CD4-positive, alpha-beta T cell (primary cell): ENCODE measurements at regions not wholly inside any gene's neighbourhood (a gene's known extent, or its start where the extent isn't known, plus 50 kb on each side); places are given as distances from the start of the nearest gene placed in this dataset.

Source experiments
- ATAC-seq: fragments of 200-7000 bp; cut with Tn5 transposase; one replicate; pipeline ENCODE4 v1.10.0; 2022; ENCODE audit warnings: mild to moderate bottlenecking; ENCODE audit not compliant: poor library complexity
- CTCF ChIA-PET: fragments of 350-600 bp; sonication (Branson Sonifier 250); formaldehyde crosslinking; loops from one replicate; lab custom pipeline; 2021; ENCODE audit warnings: antibody characterized with exemption, inconsistent platforms; lab: Charles Lee
- POLR2A ChIA-PET: fragments of 350-600 bp; sonication (Branson Sonifier 250); formaldehyde crosslinking; loops from one replicate; lab custom pipeline; 2021; ENCODE audit warnings: antibody characterized with exemption, inconsistent platforms; lab: Charles Lee
- DNase-seq, 14 experiments: peaks; one replicate each; pipeline ENCODE4 v3.0.0-alpha.2; 2013 to 2020; ENCODE audit warnings: mixed read lengths in 2 of 14
- H3K27ac ChIP-seq, 2 donors: one replicate each; pipeline versions ENCODE4 v1.5.1 to v1.7.0; 2013; ENCODE audit warnings: low read length in 2 of 2, low read depth in 1 of 2, mild to moderate bottlenecking in 1 of 2
- H3K27me3 ChIP-seq, 2 experiments: 1 replicate in 1 of 2; 2 replicates in 1 of 2; pipeline versions ENCODE4 v1.6.1 to v1.7.0; 2013; ENCODE audit warnings: low read length in 2 of 2, control low read depth in 1 of 2, mild to moderate bottlenecking in 1 of 2, moderate library complexity in 1 of 2; ENCODE audit not compliant: insufficient read depth in 2 of 2, control insufficient read depth in 1 of 2
- H3K36me3 ChIP-seq: one replicate; pipeline ENCODE4 v1.6.1; 2013; ENCODE audit warnings: low read length, control low read depth; ENCODE audit not compliant: insufficient read depth
- H3K4me1 ChIP-seq: one replicate; pipeline ENCODE4 v1.6.1; 2013; ENCODE audit warnings: low read length, control low read depth; ENCODE audit not compliant: insufficient read depth
- H3K4me3 ChIP-seq: one replicate; pipeline ENCODE4 v1.5.1; 2013; ENCODE audit warnings: mild to moderate bottlenecking, low read length, moderate library complexity
- H3K9me3 ChIP-seq, 2 experiments: 1 replicate in 1 of 2; 2 replicates in 1 of 2; pipeline versions ENCODE4 v1.6.1 to v1.7.0; 2013; ENCODE audit warnings: low read length in 2 of 2, mild to moderate bottlenecking in 2 of 2, control low read depth in 1 of 2, moderate library complexity in 1 of 2; ENCODE audit not compliant: control insufficient read depth in 1 of 2, insufficient read depth in 1 of 2
- H3K27ac Mint-ChIP-seq: one replicate; pipeline ENCODE4 v1.8.0; 2020; ENCODE audit warnings: mixed read lengths
- H3K27me3 Mint-ChIP-seq: one replicate; pipeline ENCODE4 v1.8.0; 2021; ENCODE audit warnings: mixed read lengths
- H3K36me3 Mint-ChIP-seq: one replicate; pipeline ENCODE4 v1.8.0; 2021; ENCODE audit warnings: low read depth, mixed read lengths
- H3K4me1 Mint-ChIP-seq: one replicate; pipeline ENCODE4 v1.8.0; 2021; ENCODE audit warnings: low read depth, mixed read lengths
- H3K4me3 Mint-ChIP-seq: one replicate; pipeline ENCODE4 v1.8.0; 2020; ENCODE audit warnings: mild to moderate bottlenecking, mixed read lengths
- H3K9me3 Mint-ChIP-seq: one replicate; pipeline ENCODE4 v1.8.0; 2020; ENCODE audit warnings: mixed read lengths
- CTCF ChIP-seq: fragments of 200-600 bp; IDR thresholded peaks from one replicate; pipeline ENCODE4 v1.8.0; 2022; ENCODE audit warnings: antibody characterized with exemption, mild to moderate bottlenecking
- intact Hi-C, 2 experiments: fragments of 100-400 bp; cut with DNase I in 1 of 2; cut with micrococcal nuclease in 1 of 2; formaldehyde crosslinking; loops; one replicate each; pipeline versions ENCODE4 v1.15.1 to v1.9.0; 2023 to 2025; cut with DNase I, micrococcal nuclease

DNA sequence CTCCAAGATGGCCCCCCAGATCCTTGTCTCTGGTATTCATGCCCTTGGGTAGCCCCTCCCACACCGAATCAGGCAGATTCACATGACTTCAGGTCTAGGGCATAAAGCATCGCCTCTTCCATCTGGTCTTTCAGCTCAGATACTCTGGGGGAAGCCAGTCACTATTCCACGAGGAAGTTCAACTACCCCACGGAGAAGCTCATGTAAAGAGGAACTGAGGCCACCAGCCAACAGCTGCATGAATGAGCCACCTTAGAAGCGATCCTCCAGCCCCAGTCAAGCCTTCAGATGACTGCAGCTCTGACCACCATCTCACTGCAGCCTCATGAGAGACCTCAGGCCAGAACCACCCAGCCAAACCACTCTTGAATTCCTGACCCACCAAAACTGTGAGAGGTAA is 54.1 kb downstream of the SOCS3 start:
- intact Hi-C loops: no loop called here
- ATAC-seq: no peak
- Mint-ChIP-seq H3K4me1 (peaks cover 7% of the 10 kb centered on the region), H3K27me3 (no peaks in the 10 kb centered on the region), H3K27ac (no peak overlapping the region), H3K4me3 (no peak overlapping the region), H3K9me3 (no peaks in the 10 kb centered on the region), H3K36me3 (no peaks in the 10 kb centered on the region)
- no peak for DNase-seq
- Histone ChIP-seq H3K4me1 (peaks cover 8% of the 10 kb centered on the region), H3K9me3 (peaks cover 8 to 9% of the 10 kb centered on the region in 2 experiments), H3K27me3 (no peaks in the 10 kb centered on the region), H3K4me3 (no peak overlapping the region), H3K36me3 (no peaks in the 10 kb centered on the region), H3K27ac (no peak overlapping the region)
- CTCF ChIA-PET: interaction anchor here (0.8 kb wide), 1 partner anchor 11 kb away, joined by 3 read pairs; no protein-coding TSS in a partner anchor
- POLR2A ChIA-PET: no interaction called here
- no peak for TF ChIP-seq CTCF

DNA sequence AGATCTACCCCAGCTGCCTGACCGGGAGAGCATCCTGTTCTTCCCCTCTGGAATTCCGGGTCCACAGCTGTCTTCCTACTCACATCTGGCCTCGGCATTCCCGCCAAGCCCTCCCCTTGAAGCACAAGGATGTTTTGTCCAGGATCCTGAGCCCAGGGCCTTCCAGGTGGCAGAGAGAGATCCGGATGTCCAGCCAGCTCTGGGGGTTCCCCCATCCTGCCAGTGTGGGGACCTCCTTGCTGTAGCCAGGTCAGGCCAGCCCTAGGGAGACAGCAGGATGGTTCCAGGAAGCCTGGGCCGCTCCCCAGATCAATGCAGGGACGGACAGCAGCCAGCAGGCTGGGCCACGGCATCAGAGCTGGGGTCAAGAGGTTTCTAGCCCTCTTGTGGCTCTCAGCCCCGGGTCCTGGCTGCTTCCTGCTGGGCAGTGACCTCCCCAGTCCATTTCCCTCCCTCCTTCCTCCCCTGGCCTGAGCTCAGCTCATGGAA is 55.3 kb downstream of the SOCS3 start:
- ChIA-PET CTCF (no interaction called here), POLR2A (interaction anchor here (0.8 kb wide), 1 partner anchor 10 kb away, joined by 3 read pairs; no protein-coding TSS in a partner anchor)
- Mint-ChIP-seq H3K9me3 (no peaks in the 10 kb centered on the region), H3K27ac (no peak overlapping the region), H3K4me3 (no peak overlapping the region), H3K27me3 (no peaks in the 10 kb centered on the region), H3K4me1 (peaks cover 10% of the 10 kb centered on the region), H3K36me3 (no peaks in the 10 kb centered on the region)
- H3K27me3 ChIP-seq: no peaks in the 10 kb centered on the region
- H3K9me3 ChIP-seq: peaks cover 8 to 9% of the 10 kb centered on the region in 2 experiments
- ATAC-seq (no peak), DNase-seq (no peak)
- intact Hi-C loops: no loop called here
- TF ChIP-seq CTCF: no peak
- no peak overlapping the region for H3K4me3 ChIP-seq
- peaks cover 13% of the 10 kb centered on the region for H3K4me1 ChIP-seq
- H3K27ac ChIP-seq: no peak overlapping the region
- no peaks in the 10 kb centered on the region for H3K36me3 ChIP-seq

- intact Hi-C loops: no loop called here
- no peak overlapping the region for H3K4me3 ChIP-seq
- no peaks in the 10 kb centered on the region for H3K36me3 ChIP-seq
- Mint-ChIP-seq H3K27ac (no peak overlapping the region), H3K4me1 (peaks cover 10% of the 10 kb centered on the region), H3K36me3 (no peaks in the 10 kb centered on the region), H3K27me3 (no peaks in the 10 kb centered on the region), H3K4me3 (no peak overlapping the region), H3K9me3 (no peaks in the 10 kb centered on the region)
- no peak for TF ChIP-seq CTCF
- H3K9me3 ChIP-seq: peaks cover 8 to 9% of the 10 kb centered on the region in 2 experiments
- DNase-seq (no peak), ATAC-seq (no peak)
- peaks cover 13% of the 10 kb centered on the region for H3K4me1 ChIP-seq
- no peaks in the 10 kb centered on the region for H3K27me3 ChIP-seq
- H3K27ac ChIP-seq: no peak overlapping the region
- ChIA-PET CTCF (no interaction called here), POLR2A (no interaction called here)
These were observed 57.4 kb downstream of the SOCS3 start for GRCh38 chr17:78302478-78302877.
